GM20000 (cell line): ENCODE measurements at regions not wholly inside any gene's neighbourhood (a gene's known extent, or its start where the extent isn't known, plus 50 kb on each side); places are given as distances from the start of the nearest gene placed in this dataset.

Experiments
- DNase-seq: peaks from one replicate; pipeline ENCODE4 v3.0.0; 2012; ENCODE audit warnings: low spot score
- CTCF ChIP-seq: IDR thresholded peaks from 2 replicates; pipeline ENCODE4 v1.5.1; 2012; ENCODE audit warnings: mild to moderate bottlenecking, control low read depth; ENCODE audit errors: extremely low read depth, missing control alignments

GRCh38 chr5:110346893-110347358 is 379.5 kb downstream of the TMEM232 start:
- TF ChIP-seq CTCF, result no peak
- DNase-seq, result no peak

- no peak for TF ChIP-seq CTCF
- no peak for DNase-seq
Observed at GRCh38 chr5:110347781-110348180, 378.7 kb downstream of the TMEM232 start.

- DNase-seq, result no peak
- TF ChIP-seq CTCF, result no peak
Observed at GRCh38 chr5:110351430-110351829, 375.0 kb downstream of the TMEM232 start.

GRCh38 chr5:110354311-110354710 is 372.2 kb downstream of the TMEM232 start:
- DNase-seq, result no peak
- no peak for TF ChIP-seq CTCF

GRCh38 chr5:110354915-110355644 is 371.4 kb downstream of the TMEM232 start:
- TF ChIP-seq CTCF, result no peak
- no peak for DNase-seq

- no peak for TF ChIP-seq CTCF
- DNase-seq, result no peak
Observed at GRCh38 chr5:110356677-110357076, 369.8 kb downstream of the TMEM232 start.

DNA sequence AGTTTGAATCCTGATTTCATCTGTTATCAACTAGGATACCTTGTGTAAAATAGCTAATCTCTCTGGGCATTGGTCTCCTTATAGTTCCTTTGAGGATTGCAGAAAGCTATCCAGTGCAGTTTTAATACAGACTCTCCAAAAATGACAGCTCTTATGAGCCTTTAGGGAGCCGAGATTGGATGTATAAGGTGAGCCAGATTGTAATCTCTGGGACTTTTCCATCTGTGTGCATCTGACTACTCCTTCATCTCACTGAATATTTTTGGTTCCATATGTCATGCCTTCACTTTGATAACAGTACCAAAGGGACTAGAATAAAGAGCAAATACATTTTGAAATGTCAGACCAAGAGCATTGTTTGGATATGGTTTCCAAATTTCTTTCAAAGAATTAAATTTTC is 367.2 kb downstream of the TMEM232 start:
- no peak for TF ChIP-seq CTCF
- no peak for DNase-seq
